ELR (cell line): ENCODE measurements at regions not wholly inside any gene's neighbourhood (a gene's known extent, or its start where the extent isn't known, plus 50 kb on each side); places are given as distances from the start of the nearest gene placed in this dataset.
"Not testable (repeated sequence)": the region's sequence is repeated elsewhere in the genome, so short reads cannot be mapped to it uniquely, and the experiment has no call there.

ENCODE experiments used
- DNase-seq: peaks from one replicate; pipeline ENCODE4 v3.0.0-alpha.2; 2015; ENCODE audit warnings: low read depth

DNA sequence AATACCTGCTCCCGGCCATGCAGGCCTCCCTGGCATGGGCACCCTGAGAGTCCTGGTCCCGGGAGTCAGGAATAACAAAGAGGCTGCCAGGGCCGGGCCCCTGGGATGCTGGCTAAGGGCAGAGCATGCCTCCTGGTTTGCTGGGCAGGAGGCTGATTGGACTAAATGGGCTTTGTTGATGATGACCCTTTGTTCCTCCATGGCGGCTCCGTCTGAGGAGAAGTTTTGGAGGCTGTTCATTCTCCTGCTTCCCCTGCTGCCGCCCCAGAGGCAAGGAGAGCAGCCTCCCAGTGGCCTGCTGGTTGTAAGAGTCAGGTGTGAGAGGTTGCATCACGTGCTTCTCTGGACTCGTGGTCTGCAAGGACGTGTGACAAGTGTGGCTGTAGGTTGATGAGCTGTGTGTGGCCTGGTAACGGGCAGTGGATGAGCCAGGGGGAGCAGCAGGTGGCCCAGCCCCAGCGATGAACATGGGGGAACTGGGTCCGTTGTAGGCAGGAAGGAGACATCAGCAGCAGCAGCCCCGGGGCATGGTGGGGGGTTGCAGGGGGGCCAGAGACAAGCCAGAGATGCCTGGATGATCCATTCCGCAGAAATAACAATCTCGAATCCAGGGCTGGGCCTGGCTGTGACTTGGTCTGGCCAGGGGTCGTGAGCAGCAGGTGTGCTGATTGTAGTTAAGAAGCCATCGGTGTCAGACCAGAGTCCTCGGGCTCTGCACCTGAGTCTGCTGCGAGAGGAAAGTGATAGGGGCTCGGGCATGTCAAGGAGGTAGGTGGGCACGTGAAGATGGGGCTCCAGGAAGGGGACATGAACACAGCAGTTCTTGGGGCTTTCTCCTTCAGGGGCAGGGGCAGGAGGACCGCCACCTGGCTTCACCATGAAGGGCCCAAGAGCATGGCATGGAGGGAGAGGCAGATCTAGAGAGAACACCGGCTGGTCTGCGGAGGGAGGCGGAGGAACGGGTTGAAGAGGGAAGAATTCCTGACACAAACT lies 101.4 kb downstream of the TNFRSF13B start:
- no peak for DNase-seq

DNA sequence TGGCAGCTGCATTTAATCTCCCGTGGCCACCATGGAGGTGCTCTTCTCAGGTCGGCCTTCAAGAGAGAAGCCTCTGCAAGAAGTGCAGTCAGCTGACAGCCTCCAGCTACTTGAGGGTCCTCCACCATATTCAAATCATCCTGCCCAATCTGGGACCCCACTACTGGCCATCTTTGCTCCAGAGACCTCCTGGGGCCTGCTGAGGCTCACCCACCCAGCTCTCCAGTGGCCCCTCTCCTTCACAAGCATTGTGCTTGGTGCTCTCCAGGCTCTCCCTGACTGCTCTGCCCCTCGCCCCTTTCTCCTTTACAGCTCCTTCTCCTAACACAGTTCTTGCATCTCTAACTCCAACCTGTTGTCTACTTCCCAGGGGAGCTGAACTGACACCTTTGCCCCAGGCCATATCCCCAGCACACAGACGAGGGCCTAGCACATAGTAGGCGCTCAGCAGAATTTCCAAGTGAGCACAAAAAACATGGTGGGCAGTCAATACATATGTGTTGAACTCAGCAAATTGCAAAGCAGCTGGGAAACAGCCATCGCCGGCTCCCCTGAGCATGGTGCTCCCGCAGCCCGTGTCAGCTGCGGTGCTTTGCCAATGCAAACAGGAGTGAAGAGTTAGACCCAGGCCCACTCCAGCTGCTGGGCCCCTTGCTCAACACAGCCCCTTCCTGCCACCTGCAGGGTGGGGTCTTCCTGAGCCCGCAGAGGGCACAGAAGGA lies 102.2 kb downstream of the TNFRSF13B start:
- DNase-seq: not testable (repeated sequence)

DNA sequence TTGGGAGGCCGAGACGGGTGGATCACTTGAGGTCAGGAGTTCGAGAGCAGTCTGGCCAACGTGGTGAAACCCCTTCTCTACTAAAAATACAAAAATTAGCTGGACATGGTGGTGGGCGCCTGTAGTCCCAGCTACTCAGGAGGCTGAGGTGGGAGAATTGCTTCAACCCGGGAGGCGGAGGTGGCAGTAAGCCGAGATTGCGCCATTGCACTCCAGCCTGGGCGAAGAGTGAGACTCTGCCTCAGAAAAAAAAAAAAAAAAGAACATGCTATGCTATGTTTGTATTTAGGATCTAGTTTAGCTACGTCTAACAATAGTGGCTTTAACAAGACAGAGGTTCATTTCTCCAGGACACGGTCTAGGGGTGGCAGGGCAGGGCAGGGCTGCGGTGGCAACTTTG lies 103.3 kb downstream of the TNFRSF13B start:
- DNase-seq: not testable (repeated sequence)

DNA sequence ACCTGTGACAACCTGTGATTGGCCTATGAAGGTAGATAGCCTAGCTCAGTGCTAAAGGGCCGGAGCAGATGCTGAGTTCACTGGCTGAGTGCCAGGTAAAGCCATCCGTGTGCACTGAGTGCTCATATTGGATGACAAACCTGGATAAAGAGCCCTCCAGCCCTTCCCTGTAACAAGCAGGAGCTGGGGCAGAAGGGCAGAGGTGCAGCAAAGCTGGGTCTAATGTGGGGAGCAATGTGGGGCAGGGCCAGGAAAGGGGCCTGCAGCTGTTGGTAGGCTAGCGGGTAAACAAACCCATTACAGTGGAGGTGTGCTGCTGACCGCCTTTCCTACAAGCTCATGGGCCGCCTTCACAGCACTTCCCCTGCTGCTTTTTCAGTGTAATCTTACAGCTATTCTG lies 104.4 kb downstream of the TNFRSF13B start:
- not testable (repeated sequence) for DNase-seq

DNA sequence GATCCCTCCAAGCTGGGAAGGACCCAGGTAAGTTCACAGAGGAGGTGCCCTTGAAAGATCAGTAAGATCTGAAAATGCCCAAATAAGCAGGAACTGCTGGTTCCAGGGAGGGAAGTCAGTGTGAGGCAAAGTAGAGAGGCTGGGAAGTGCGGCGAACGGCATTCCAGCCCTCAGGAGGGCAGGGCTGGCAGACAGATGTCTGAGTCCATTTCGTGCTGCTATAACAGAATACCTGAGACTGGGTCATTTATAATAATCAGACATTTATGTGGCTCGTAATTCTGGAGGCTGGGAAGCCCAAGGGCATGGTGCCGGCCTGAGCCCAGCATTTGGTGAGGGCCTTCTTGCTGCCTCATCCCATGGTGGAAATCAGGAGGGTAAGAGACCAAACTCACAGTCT lies 105.1 kb downstream of the TNFRSF13B start:
- not testable (repeated sequence) for DNase-seq

DNA sequence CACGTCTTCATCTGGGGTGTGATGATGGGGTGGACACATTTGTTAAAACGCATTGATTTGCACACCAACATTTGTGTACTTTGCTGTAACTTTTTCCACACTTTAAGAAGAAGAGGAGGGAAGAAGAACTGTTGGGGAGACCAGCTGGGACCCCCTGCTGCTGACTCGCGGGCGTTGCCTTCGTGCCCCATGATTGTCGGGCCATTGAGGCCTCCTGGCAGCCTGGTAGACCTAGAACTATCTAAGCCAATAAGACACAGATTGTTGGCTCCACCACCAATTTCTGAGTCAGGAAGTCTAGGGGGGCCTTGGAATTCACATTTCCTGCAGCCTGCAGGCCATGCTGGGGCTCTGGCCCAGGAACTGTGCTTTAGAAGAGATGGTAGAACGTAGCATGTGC lies 105.5 kb downstream of the TNFRSF13B start:
- DNase-seq: peak; percentile 10

DNA sequence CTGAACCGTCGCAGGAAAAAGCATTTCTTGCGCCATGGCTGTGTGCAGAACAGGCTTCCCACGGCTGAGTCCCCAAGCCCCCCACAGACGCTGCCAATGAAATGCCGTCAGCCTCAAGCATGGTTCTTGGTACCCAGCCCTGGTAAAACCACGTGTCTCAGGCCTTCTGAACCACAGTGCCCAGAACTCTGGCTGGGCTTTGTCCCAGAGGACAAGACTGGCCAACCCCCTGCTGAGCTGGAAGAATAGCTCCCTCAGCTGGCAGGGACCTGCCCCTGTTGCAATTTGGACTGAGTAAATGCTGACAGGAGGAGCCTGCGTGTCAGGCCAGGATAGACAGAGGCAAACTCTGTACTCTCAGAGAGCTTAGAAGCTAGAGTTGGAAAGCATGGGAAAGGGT lies 106.2 kb downstream of the TNFRSF13B start:
- peak; percentile 12 for DNase-seq

DNA sequence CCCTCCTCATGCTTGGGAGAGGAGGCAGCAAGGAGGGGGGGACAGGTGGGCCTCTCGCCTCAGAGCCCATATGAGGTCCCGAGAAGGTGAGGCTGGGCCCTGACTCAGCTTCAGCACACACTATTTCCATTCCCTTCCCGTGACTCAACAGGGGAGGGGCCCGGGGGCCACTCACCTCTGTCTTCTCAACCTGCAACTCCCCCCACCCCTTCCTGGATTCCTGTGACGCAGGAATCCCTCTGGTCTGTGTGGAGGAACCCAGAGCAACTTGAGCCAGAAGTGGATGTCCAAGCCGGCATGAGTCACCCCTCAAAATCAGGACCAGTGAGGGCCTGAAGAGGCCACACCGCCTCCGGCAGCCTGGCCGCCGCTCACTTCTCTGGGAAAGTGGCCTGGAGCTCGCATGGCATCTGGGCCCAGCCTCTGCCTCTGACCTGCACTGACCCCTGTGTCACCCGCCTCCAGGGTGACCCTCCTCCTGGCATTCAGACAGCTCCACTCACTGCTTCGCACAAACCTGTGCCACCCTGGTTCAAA lies 106.8 kb downstream of the TNFRSF13B start:
- not testable (repeated sequence) for DNase-seq

DNA sequence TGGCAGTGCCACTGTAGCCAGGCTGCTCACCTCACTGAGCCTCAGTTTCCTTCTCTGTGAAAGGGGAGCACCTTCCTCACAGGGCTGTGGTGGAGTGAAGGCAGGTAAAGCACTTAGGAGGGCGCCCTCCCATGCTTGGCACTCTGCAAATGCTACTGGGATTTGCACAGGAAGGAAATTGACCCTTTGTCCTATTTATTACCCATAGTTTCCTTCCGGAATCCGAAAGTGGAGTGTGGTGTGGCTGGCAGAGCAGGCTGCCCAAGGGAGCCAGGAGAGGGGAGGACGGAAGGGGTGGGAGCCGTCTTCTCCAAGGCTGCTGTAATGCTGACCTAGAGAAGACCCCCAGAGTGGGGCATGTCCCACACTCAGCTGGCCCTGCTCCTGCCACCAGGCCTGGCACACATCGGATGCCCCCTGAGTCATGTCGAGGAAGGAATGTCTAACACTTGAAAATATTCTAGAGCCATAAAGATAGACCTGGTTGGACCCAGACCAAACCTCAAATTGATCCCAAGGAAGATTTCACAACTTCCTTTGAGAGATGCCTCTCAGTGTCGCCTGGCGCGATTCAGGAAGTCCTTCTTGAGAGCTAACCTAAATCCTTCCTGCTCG lies 107.3 kb downstream of the TNFRSF13B start:
- DNase-seq: peak; percentile 59

DNA sequence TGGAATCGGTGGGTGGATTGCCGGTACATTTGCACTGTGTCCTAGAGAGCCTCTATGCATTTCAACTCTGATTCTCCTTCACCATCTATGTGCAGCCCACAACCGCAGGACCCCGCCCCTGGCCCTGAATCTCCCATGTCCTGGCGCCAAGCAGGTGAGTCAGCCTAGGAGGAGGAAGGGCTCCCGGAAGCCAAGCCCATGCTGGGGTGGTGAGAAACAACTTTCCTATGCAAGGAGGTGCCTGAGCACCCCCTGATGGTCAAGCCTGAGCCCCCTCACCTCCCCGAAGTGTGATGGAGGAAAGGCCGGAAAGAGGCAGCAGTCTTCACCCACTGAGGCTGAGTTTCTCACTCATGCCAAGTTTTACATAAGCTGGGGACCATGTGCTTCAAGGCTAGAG lies 110.8 kb downstream of the TNFRSF13B start:
- DNase-seq: peak; percentile 76

DNA sequence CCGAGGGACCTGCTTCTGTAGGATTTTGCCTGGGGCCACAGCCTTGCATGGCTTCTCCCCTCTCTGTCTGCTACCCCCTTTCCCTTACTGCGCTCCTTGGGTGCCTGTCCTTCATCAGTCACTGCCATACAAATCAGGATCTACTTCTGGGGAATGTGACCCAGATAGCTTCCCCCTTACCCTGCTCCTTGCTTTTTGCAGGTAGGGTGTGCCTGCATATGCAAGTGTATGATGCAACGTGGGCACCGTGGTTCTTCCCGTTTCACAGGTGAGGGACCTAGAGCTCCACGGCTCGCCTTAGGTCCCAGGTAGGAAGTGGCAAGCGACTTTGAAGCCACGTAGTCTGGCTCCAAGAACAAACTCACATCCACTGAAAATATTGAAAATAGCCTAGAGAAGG lies 111.5 kb downstream of the TNFRSF13B start:
- not testable (repeated sequence) for DNase-seq

DNA sequence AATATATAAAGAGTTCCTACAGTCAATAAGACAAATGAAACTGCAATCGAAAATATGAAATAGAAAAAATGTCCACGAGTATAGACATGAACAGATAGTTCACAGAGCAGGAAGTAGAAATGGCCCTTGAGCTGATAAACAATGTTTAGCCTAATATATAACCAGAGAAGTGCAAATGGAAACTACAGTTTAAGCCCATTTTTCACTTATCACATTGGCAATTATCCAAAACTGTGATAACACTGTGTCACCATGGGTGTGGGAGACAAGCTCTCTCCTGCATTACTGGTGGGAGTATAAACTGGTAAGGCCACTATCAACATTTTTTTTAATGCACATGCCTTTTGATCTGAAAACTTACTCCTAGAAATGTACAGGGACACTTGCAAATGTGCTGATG lies 112.4 kb downstream of the TNFRSF13B start:
- not testable (repeated sequence) for DNase-seq

DNA sequence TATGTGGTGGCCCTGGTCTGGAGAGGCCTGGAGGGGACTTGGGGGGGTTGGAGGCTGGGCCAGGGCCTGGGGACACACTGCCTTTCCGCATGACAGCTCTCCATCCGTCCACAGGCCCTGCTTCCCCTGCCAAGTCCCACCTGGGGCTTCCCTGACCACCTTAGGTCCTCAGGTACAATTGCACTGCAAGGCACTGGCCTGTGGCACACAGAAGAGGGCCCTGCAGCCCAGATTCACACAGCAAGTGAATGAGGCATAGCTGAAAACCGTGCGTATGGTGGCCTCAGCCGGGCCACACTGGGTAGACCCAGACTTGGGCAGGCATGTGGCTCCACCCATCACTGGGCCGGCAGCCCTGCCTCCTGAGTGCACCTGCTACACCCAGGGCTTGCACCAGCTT lies 114.2 kb downstream of the TNFRSF13B start:
- not testable (repeated sequence) for DNase-seq

DNA sequence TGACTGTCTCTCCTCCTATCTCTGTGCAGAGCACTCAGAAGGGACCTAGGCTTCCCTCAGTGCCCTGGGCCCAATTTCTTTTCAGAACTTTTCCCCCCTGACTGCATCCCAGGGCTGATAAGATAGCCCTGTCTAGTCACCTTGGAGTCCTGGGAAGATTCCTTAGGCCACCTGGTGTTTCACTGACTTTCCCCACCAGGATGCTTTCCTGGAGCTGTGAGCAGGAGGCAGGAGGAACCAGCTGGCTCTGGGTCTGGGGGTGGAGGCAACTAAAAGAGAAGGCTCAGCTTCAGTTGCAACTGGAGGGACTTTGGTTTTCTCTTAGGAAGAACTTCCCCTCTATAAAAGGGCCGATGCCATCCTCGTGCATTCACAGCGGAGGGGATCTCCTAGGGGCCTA lies 115.1 kb downstream of the TNFRSF13B start:
- not testable (repeated sequence) for DNase-seq

DNA sequence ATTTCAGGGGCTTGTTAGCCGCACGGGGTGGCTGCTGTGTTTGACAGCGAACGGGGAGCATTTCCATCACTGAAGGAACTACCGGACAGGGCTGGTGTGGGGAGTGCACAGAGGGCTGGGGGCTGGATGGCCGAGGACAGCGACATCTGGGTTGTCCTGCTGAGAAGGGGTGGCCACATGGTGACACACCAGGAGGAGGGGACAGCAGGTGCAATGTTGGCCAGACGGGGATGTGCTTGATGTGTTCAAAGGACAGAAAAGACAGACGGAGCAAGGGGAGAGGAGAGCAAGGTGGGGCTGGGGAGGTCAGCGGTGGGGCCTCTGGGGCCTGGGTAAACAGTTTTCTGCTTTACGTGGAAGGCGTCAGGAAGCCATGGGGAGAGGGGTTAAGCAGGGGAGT lies 115.7 kb downstream of the TNFRSF13B start:
- not testable (repeated sequence) for DNase-seq

DNA sequence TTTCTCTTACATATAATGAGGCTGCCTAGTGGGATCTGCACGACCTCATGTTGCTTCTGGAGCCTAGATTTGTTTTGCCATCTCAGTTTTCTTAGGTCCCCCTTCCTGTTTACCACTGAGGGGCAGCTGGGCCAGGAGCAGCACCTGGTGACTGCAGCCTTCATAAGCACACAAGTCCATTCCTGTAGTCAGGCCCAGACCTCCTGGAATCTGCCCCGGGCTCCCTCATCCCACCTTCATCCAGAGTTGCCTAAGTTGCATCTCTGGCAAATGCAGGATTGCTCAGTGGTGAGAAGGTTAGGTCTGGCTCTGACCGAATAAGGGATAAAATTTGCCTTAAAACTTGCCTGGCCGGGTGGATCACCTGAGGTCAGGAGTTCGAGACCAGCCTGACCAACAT lies 117.3 kb downstream of the TNFRSF13B start:
- DNase-seq: not testable (repeated sequence)

DNA sequence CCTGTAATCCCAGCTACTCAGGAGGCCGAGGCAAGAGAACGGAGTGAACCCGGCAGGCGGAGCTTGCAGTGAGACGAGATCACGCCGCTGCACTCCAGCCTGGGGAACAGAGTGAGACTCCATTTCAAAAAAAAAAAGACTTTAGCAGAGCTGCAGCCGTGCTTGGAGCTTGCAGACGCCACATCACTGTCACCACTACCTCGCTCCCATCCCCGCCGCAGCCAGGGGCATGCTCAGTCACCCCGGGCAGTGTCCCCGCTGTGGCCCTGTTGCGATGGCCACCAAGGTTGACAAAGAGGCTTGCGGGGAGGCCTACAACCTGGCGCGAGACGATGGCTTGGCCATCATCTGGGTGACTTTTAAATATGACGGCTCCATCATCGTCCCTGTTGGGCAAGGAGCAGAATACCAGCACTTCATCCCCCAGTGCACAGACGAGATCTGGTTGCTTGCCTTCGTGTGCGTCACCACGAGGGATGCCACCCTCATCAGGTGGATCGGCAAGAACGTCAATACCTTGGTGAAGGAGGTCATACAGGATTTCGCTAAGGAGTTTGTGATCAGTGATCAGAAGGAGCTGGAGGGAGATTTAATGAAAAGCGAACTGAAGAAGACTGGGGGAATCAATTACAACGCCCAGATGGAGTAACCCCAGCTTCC lies 118.1 kb downstream of the TNFRSF13B start:
- DNase-seq: no peak

DNA sequence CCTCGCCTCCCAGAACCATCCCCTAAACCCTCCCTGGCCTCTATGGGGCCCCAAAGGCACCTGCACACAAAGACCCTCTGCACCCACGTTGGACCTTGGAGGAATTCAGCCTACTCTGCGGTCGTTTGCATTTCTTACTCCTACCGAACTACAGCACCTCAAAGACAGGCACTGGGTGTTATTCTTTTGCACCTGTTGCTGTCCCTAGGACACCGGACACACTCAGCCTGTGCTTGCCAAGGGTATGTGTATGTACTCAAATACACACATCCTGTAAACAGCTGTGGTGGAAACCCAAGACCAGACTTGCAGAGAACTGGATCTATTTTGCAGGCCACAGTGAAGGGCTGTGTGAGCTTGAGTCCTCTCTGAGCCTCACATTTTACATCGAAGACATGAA lies 122.1 kb downstream of the TNFRSF13B start:
- not testable (repeated sequence) for DNase-seq

DNA sequence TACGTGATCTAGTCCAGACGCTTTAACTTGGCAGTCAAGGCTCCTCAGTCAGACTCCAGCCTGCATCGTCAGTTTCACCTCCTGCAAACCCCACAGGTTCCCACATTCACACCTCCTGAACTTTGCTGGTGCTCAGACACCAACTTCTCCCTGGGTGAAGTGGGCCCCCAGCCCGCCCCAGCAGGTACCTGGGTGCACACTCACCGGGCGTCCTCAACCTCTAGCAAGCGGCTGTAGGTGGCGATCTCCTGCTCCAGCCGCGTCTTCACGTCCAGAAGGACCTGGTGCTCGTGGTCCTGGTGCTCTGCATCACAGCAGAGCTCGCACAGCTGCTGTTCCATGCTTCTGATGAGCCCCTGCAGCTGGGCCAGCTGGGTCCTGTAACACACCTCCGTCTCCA lies 122.9 kb downstream of the TNFRSF13B start:
- not testable (repeated sequence) for DNase-seq

DNA sequence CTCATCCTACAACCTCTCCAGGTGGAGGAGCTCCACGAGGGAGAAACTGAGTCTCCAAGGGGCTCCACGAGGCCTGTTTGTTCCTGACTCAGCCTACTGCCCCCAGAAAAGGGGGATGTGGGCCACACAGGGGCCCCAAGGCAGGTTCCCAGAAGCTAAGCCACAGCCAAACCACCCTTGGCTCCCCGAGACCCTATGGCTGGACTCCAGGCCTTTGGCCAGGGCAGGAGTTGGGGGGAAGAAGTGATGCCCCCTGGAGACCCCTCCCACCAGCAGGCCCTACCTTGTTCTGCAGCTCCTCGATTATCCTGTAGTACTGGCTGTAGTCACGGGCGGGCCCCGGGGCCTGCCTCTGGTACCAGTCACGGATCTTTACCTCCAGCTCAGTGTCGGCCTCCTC lies 126.8 kb downstream of the TNFRSF13B start:
- DNase-seq: not testable (repeated sequence)

DNA sequence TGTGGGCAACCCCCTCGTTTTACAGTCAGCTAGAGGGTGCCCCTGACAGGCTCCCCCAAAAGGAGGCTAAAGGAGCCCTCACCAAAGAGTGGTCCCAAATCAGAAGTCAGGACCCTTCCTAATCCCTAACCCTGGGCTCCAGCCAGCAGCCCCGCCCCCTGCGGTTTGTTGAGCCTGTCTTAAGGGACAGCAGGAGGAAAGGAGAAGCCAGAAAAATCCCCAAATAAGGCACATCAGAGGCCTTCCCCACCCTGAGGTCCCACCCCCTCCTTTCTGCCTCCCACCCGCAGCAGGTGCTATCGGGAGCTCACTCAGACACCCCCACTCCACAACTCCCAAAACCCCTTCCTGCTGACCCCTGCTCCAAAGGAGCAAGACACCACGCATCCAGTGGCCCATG lies 127.2 kb downstream of the TNFRSF13B start:
- not testable (repeated sequence) for DNase-seq

DNA sequence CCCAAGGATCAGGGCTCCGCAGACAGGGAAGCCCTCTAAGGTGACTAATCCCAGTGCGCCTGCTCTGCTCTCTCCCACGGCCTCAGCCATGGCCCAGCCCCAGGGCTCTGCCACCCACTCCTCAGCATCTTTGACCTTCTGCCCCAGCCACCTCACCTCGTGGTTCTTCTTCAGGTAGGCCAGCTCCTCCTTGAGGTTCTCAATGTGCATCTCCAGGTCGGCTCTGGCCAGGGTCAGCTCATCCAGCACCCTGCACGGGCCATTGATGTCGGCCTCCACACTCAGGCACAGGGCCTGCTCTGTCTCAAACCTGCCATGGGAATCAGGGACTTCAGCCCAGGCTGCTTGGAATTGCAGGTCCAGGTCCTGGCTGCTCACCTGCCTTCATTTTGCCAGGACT lies 128.4 kb downstream of the TNFRSF13B start:
- DNase-seq: not testable (repeated sequence)
